IPS-15b (cell line): ENCODE measurements at regions not wholly inside any gene's neighbourhood (a gene's known extent, or its start where the extent isn't known, plus 50 kb on each side); places are given as distances from the start of the nearest gene placed in this dataset.
"Not testable (repeated sequence)": the region's sequence is repeated elsewhere in the genome, so short reads cannot be mapped to it uniquely, and the experiment has no call there.

Experiments
- H3K27me3 ChIP-seq: one replicate; pipeline ENCODE4 v1.6.1; 2013; ENCODE audit warnings: low read length; ENCODE audit not compliant: control insufficient read depth, insufficient read depth
- H3K36me3 ChIP-seq: one replicate; pipeline ENCODE4 v1.6.1; 2013; ENCODE audit warnings: low read length; ENCODE audit not compliant: control insufficient read depth, insufficient read depth
- H3K4me1 ChIP-seq: one replicate; pipeline ENCODE4 v1.6.1; 2013; ENCODE audit warnings: mild to moderate bottlenecking, low read length; ENCODE audit not compliant: control insufficient read depth, insufficient read depth
- H3K4me3 ChIP-seq: one replicate; pipeline ENCODE4 v1.5.1; 2013; ENCODE audit warnings: low read depth, low read length
- H3K9ac ChIP-seq: one replicate; pipeline ENCODE4 v1.6.1; 2013; ENCODE audit warnings: low read depth, mild to moderate bottlenecking, low read length
- H3K9me3 ChIP-seq: one replicate; pipeline ENCODE4 v1.6.1; 2013; ENCODE audit warnings: mild to moderate bottlenecking, low read length; ENCODE audit not compliant: control insufficient read depth, insufficient read depth

DNA sequence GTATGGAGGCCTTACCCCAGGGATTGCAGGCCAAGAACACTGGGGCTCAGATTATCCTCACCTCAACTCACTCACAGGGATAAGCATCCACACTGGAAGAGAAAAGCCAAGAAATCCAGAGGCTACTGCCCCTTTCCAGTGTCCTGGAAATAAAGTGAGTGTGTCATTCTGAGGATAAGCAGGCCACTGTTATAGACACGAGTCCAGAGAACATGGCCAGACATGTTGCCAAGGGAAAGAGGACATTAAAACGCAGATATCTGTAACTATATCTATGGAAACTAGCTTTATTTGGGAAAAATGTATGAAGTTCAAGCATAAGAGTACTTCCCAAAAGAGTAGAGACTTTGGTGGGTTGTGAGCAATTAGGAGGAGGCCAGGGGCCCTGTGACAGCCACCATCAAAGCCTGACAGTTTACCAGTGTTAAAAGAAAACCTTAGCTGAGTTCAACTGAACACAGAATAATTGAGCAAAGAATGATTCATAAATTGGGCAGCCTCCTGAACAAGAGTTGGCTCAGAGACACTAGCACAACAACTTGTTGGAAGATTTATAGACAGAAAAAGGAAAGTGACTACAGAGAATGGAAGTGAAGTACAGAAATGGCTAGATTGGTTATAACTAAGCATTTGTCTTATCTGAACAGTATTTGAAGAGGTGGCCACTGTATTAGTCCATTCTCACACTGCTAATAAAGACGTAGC, 1222.2 kb downstream of the STIM2 start:
- Histone ChIP-seq H3K27me3 (no peaks in the 10 kb centered on the region), H3K36me3 (no peaks in the 10 kb centered on the region), H3K4me3 (no peak overlapping the region), H3K4me1 (no peaks in the 10 kb centered on the region), H3K9ac (no peak overlapping the region), H3K9me3 (peaks cover 4% of the 10 kb centered on the region)

DNA sequence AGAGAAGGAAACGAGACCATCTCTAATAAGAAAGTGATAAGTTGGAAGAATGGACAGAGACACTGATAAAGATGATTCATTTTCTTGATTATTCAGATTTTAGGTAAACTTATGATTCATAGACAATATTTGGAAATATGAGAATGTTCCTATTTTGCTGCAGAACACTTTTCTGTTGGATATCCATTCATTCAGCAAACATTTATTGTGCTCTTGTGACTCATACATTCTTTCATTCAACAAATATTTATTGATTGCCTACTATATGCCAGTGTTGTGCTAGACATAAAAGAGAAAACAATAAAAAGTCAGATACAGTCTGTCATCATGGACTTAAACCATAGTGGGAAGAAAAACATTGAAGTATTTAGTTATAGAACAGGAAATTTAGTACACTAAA, 1232.0 kb downstream of the STIM2 start:
- no peak overlapping the region for H3K9ac ChIP-seq
- no peaks in the 10 kb centered on the region for H3K27me3 ChIP-seq
- no peak overlapping the region for H3K4me3 ChIP-seq
- no peaks in the 10 kb centered on the region for H3K4me1 ChIP-seq
- H3K9me3 ChIP-seq = no peaks in the 10 kb centered on the region
- no peaks in the 10 kb centered on the region for H3K36me3 ChIP-seq

GRCh38 chr4:28093071-28093470, 1232.4 kb downstream of the STIM2 start:
- H3K4me3 ChIP-seq = no peak overlapping the region
- H3K27me3 ChIP-seq = no peaks in the 10 kb centered on the region
- no peak overlapping the region for H3K9ac ChIP-seq
- H3K36me3 ChIP-seq = no peaks in the 10 kb centered on the region
- H3K9me3 ChIP-seq = no peaks in the 10 kb centered on the region
- no peaks in the 10 kb centered on the region for H3K4me1 ChIP-seq

DNA sequence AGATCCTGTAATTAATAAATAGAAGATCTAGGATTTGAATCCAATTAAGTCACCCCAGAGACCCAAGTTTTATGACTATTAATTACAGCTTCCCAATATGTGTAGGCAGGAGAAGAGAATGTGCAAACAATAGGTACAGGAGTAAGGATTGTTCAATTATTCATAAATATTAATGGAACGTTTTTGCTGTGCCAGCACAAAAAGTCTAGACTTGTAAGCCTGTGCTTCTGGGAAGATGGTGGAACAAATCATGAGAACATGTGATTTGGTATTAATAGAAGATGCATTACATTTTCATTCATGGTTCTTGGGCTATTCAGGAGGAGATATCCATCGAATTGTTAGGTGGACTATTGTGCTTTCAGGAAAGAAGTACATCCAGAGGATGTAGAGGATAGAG, 1240.9 kb downstream of the STIM2 start:
- Histone ChIP-seq H3K9me3 (no peaks in the 10 kb centered on the region), H3K9ac (no peak overlapping the region), H3K27me3 (no peaks in the 10 kb centered on the region), H3K36me3 (no peaks in the 10 kb centered on the region), H3K4me3 (no peak overlapping the region), H3K4me1 (no peaks in the 10 kb centered on the region)

GRCh38 chr4:28105271-28105859, 1244.7 kb downstream of the STIM2 start:
- no peaks in the 10 kb centered on the region for H3K4me1 ChIP-seq
- no peak overlapping the region for H3K4me3 ChIP-seq
- no peaks in the 10 kb centered on the region for H3K36me3 ChIP-seq
- H3K9me3 ChIP-seq = no peaks in the 10 kb centered on the region
- no peak overlapping the region for H3K9ac ChIP-seq
- no peaks in the 10 kb centered on the region for H3K27me3 ChIP-seq

- no peaks in the 10 kb centered on the region for H3K27me3 ChIP-seq
- H3K9me3 ChIP-seq = no peaks in the 10 kb centered on the region
- no peaks in the 10 kb centered on the region for H3K36me3 ChIP-seq
- H3K9ac ChIP-seq = no peak overlapping the region
- H3K4me1 ChIP-seq = no peaks in the 10 kb centered on the region
- no peak overlapping the region for H3K4me3 ChIP-seq
Observed at GRCh38 chr4:28106155-28106554, 1245.5 kb downstream of the STIM2 start.

- Histone ChIP-seq H3K36me3 (no peaks in the 10 kb centered on the region), H3K4me1 (no peaks in the 10 kb centered on the region), H3K9ac (no peak overlapping the region), H3K4me3 (no peak overlapping the region), H3K27me3 (no peaks in the 10 kb centered on the region), H3K9me3 (no peaks in the 10 kb centered on the region)
Observed at GRCh38 chr4:28109801-28110200, 1249.2 kb downstream of the STIM2 start.

GRCh38 chr4:28112691-28113335, 1252.2 kb downstream of the STIM2 start:
- not testable (repeated sequence) for H3K9me3 ChIP-seq, H3K27me3 ChIP-seq, H3K36me3 ChIP-seq, H3K4me3 ChIP-seq, H3K4me1 ChIP-seq, H3K9ac ChIP-seq

DNA sequence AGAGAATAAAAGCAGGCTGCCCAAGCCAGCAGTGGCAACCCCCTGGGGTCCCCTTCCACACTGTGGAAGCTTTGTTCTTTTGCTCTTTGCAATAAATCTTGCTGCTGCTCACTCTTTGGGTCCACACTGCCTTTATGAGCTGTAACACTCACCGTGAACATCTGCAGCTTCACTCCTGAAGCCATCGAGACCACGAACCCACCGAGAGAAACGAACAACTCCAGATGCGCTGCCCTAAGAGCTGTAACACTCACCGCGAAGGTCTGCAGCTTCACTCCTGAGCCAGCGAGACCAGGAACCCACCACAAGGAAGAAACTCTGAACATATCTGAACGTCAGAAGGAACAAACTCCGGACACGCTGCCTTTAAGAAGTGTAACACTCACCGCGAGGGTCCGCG, 1252.9 kb downstream of the STIM2 start:
- not testable (repeated sequence) for H3K4me3 ChIP-seq, H3K36me3 ChIP-seq

DNA sequence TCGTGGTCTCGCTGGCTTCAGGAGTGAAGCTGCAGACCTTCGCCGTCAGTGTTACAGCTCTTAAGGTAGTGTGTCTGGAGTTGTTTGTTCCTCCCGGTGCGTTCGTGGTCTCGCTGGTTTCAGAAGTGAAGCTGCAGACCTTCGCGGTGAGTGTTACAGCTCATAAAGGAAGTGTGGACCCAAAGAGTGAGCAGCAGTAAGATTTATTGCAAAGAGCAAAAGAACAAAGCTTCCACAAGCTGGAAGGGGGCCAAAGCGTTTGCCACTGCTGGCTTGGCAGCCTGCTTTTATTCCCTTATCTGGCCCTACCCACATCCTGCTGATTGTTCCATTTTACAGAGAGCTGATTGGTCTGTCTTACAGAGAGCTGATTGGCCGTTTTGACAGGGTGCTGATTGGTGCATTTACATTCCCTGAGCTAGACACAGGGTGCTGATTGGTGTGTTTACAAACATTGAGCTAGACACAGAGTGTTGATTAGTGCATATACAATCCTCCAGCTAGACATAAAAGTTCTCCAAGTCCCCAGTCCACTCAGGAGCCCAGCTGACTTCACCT, 1256.0 kb downstream of the STIM2 start:
- H3K4me3 ChIP-seq, H3K4me1 ChIP-seq, H3K9ac ChIP-seq, H3K9me3 ChIP-seq, H3K27me3 ChIP-seq, H3K36me3 ChIP-seq: not testable (repeated sequence)

More for the DNA sequence above, 1252.9 kb downstream of the STIM2 start:
- not testable (repeated sequence) for H3K4me1 ChIP-seq, H3K9ac ChIP-seq, H3K27me3 ChIP-seq, H3K9me3 ChIP-seq

- H3K27me3 ChIP-seq = no peaks in the 10 kb centered on the region
- H3K36me3 ChIP-seq = no peaks in the 10 kb centered on the region
- H3K9ac ChIP-seq = no peak overlapping the region
- H3K9me3 ChIP-seq = no peaks in the 10 kb centered on the region
- no peak overlapping the region for H3K4me3 ChIP-seq
- H3K4me1 ChIP-seq = no peaks in the 10 kb centered on the region
Observed at GRCh38 chr4:28117084-28117682, 1256.5 kb downstream of the STIM2 start.
